ENCODE measurements at regions not wholly inside any gene's neighbourhood (a gene's known extent, or its start where the extent isn't known, plus 50 kb on each side); places are given as distances from the start of the nearest gene placed in this dataset.

GRCh38 chr5:82332064-82332855, 54.1 kb upstream of the RPS23 start:
- FAIRE-seq (no peak), DNase-seq (ENCODE audit: insufficient read length, low spot score) (no peak)
- no peak for TF ChIP-seq POU2F2 (IDR thresholded peaks at IDR 0.05; ENCODE audit: low read depth, low read length)
- TF ChIP-seq PAX5 (IDR thresholded peaks at IDR 0.05; ENCODE audit: insufficient read depth, low read length, severe bottlenecking), result no peak
- no peak for TF ChIP-seq POLR2AphosphoS5 (IDR thresholded peaks at IDR 0.05; ENCODE audit: low read depth, low read length)
- no peak for TF ChIP-seq POLR2A (IDR thresholded peaks at IDR 0.05; ENCODE audit: low read depth, low read length)
- TF ChIP-seq SPI1 (IDR thresholded peaks at IDR 0.05; ENCODE audit: low read depth, low read length), result no peak
- no peak for TF ChIP-seq TAF1 (IDR thresholded peaks at IDR 0.05; ENCODE audit: low read depth, low read length)

- FAIRE-seq, result no peak
- no peak for DNase-seq (ENCODE audit: insufficient read length, low spot score)
- no peak for TF ChIP-seq POLR2A (IDR thresholded peaks at IDR 0.05; ENCODE audit: low read depth, low read length)
Observed at GRCh38 chr5:82331557-82331956, 53.4 kb upstream of the RPS23 start.

- TF ChIP-seq POLR2A (IDR thresholded peaks at IDR 0.05; ENCODE audit: low read depth, low read length) (no peak), PAX5 (IDR thresholded peaks at IDR 0.05; ENCODE audit: insufficient read depth, low read length, severe bottlenecking) (no peak), POU2F2 (IDR thresholded peaks at IDR 0.05; ENCODE audit: low read depth, low read length) (no peak), SPI1 (IDR thresholded peaks at IDR 0.05; ENCODE audit: low read depth, low read length) (no peak), POLR2AphosphoS5 (IDR thresholded peaks at IDR 0.05; ENCODE audit: low read depth, low read length) (no peak), TAF1 (IDR thresholded peaks at IDR 0.05; ENCODE audit: low read depth, low read length) (no peak)
- no peak for FAIRE-seq
- no peak for DNase-seq (ENCODE audit: insufficient read length, low spot score)
Observed at GRCh38 chr5:82330530-82331270, 52.5 kb upstream of the RPS23 start.

- DNase-seq (ENCODE audit: insufficient read length, low spot score) (no peak), FAIRE-seq (no peak)
- TF ChIP-seq PAX5 (IDR thresholded peaks at IDR 0.05; ENCODE audit: insufficient read depth, low read length, severe bottlenecking) (no peak), POLR2A (IDR thresholded peaks at IDR 0.05; ENCODE audit: low read depth, low read length) (no peak), POU2F2 (IDR thresholded peaks at IDR 0.05; ENCODE audit: low read depth, low read length) (no peak)
Observed at GRCh38 chr5:82329393-82329792, 51.2 kb upstream of the RPS23 start.
